Activated naive CD8-positive, alpha-beta T cell treated with anti-CD3 and anti-CD28 coated beads, Interleukin-2, amount 50 U/mL, for 16 hours (primary cell): ENCODE measurements at regions not wholly inside any gene's neighbourhood (a gene's known extent, or its start where the extent isn't known, plus 50 kb on each side); places are given as distances from the start of the nearest gene placed in this dataset.
"Not testable (repeated sequence)": the region's sequence is repeated elsewhere in the genome, so short reads cannot be mapped to it uniquely, and the experiment has no call there.

Experiments used
- DNase-seq: peaks from one replicate; pipeline ENCODE4 v3.0.0-alpha.2; 2020; ENCODE audit warnings: low read depth, low spot score

- no peak for DNase-seq
Measured at GRCh38 chr18:42536442-42536841, 579.0 kb downstream of the RIT2 start.

GRCh38 chr18:42537291-42537690, 578.2 kb downstream of the RIT2 start:
- no peak for DNase-seq

GRCh38 chr18:42544901-42545300, 570.6 kb downstream of the RIT2 start:
- DNase-seq = no peak

- no peak for DNase-seq
Measured at GRCh38 chr18:42545825-42546224, 569.7 kb downstream of the RIT2 start.

GRCh38 chr18:42548493-42548892, 567.0 kb downstream of the RIT2 start:
- DNase-seq = no peak

- DNase-seq = no peak
Measured at GRCh38 chr18:42549596-42549995, 565.9 kb downstream of the RIT2 start.

GRCh38 chr18:42552559-42552958, 562.9 kb downstream of the RIT2 start:
- not testable (repeated sequence) for DNase-seq

- no peak for DNase-seq
Measured at GRCh38 chr18:42559069-42559690, 556.3 kb downstream of the RIT2 start.

GRCh38 chr18:42561521-42561920, 554.0 kb downstream of the RIT2 start:
- DNase-seq = no peak

GRCh38 chr18:42563995-42564394, 551.5 kb downstream of the RIT2 start:
- DNase-seq = no peak

- DNase-seq = no peak
Measured at GRCh38 chr18:42564761-42565160, 550.7 kb downstream of the RIT2 start.

GRCh38 chr18:42568773-42569172, 546.7 kb downstream of the RIT2 start:
- no peak for DNase-seq

- DNase-seq = no peak
Measured at GRCh38 chr18:42574871-42575270, 540.6 kb downstream of the RIT2 start.

- DNase-seq = no peak
Measured at GRCh38 chr18:42576124-42576523, 539.4 kb downstream of the RIT2 start.

GRCh38 chr18:42578792-42579191, 536.7 kb downstream of the RIT2 start:
- no peak for DNase-seq

GRCh38 chr18:42582266-42582665, 533.2 kb downstream of the RIT2 start:
- DNase-seq = no peak

GRCh38 chr18:42583283-42583731, 532.2 kb downstream of the RIT2 start:
- no peak for DNase-seq

- no peak for DNase-seq
Measured at GRCh38 chr18:42586601-42587000, 528.9 kb downstream of the RIT2 start.

- DNase-seq = no peak
Measured at GRCh38 chr18:42588786-42589185, 526.7 kb downstream of the RIT2 start.

GRCh38 chr18:42604820-42605219, 510.7 kb downstream of the RIT2 start:
- no peak for DNase-seq

- no peak for DNase-seq
Measured at GRCh38 chr18:42606886-42607495, 508.5 kb downstream of the RIT2 start.

- DNase-seq = no peak
Measured at GRCh38 chr18:42611134-42611533, 504.4 kb downstream of the RIT2 start.

- no peak for DNase-seq
Measured at GRCh38 chr18:42614619-42615293, 500.7 kb downstream of the RIT2 start.
